GM19468 (cell line): ENCODE measurements at regions not wholly inside any gene's neighbourhood (a gene's known extent, or its start where the extent isn't known, plus 50 kb on each side); places are given as distances from the start of the nearest gene placed in this dataset.

ENCODE experiments used
- ATAC-seq: cut with Tn5 transposase; IDR thresholded peaks from one replicate; pipeline ENCODE4 v1.9.1; 2021; ENCODE audit warnings: mild to moderate bottlenecking, moderate library complexity, moderate number of reproducible peaks; ENCODE audit not compliant: unreplicated experiment; ENCODE audit errors: extremely low read depth

- ATAC-seq = no peak
Observed at GRCh38 chr11:91880660-91881059, 344.0 kb upstream of the FAT3 start.

DNA sequence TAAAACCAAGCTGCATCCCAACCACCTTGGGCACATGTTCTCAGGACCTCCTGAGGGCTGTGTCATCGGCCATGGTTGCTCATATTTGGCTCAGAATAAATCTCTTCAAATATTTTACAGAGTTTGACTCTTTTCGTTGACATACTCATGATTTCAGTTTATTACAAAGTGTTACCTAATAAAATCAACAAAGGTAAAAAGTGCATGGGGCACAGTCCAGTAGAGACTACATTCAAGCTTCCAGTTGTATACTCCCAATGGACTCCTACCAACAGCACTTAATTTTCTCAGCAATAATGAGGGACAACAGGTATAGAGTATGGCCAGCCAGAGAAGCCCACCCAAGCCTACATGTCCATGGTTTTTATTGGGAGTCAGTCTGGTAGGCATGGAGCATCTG is 347.9 kb upstream of the FAT3 start:
- no peak for ATAC-seq

DNA sequence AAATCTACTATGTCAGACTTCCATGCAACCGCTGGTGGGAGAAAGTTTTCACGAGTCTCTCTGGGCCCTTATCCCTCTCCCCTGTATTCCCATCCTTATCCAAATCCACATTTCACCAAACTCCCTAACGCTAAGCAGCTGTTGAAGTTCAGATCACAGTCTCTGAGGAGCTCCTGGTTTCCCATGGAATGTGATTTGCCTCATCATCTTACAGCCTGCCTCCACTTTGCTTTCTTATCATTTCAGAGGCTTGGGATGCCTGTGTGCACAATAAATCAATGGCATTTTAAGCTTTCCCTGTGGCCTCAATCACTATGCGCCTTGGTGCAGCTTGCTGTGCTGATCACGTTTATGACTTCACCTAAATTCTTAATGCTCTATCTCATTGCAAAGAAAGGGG is 352.4 kb upstream of the FAT3 start:
- ATAC-seq = no peak

GRCh38 chr11:91871791-91872190 is 352.8 kb upstream of the FAT3 start:
- ATAC-seq = no peak

DNA sequence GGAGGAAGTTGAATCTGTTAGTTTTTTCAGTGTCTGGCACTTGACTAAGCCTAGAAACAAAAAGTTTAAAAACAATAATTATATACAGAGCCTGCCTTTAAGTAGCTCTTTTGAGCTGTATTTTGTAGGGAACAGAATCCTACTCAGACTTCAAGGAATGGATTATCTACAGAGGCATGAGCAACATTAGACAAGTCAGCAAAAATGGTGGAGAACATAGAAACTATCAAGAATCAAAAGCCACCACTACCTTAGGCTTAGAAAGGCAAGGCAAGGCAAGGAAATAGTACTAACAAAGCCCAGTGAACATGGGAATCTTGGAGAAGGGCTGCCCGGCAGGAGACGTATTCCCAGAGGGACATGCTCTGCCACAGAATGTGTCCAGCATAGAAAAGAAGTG is 353.6 kb upstream of the FAT3 start:
- ATAC-seq = no peak

- ATAC-seq = no peak
Observed at GRCh38 chr11:91869686-91870085, 354.9 kb upstream of the FAT3 start.

DNA sequence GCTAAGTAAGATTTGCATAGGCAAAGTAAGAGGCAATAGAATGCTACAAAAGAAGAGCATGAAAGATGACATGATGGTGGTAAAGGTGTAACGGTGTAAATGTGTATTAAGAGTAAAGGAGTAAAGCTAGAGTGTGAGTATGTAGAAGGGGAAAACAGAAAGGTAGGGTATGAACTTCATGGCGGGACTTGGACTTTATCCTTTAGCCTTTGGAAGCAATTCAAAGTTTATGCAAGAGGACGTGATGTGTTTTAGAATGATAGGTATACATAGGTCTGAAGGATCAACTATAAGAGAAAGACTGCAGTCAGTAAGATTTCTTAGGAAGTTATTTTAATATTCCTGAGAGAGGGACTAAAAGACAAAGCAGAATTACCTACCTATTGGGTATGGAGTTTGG is 358.0 kb upstream of the FAT3 start:
- no peak for ATAC-seq

- no peak for ATAC-seq
Observed at GRCh38 chr11:91860661-91861060, 364.0 kb upstream of the FAT3 start.

GRCh38 chr11:91859666-91860065 is 365.0 kb upstream of the FAT3 start:
- no peak for ATAC-seq

- no peak for ATAC-seq
Observed at GRCh38 chr11:91857179-91857578, 367.4 kb upstream of the FAT3 start.

GRCh38 chr11:91854780-91855179 is 369.8 kb upstream of the FAT3 start:
- ATAC-seq = no peak

- no peak for ATAC-seq
Observed at GRCh38 chr11:91854171-91854570, 370.4 kb upstream of the FAT3 start.

GRCh38 chr11:91851908-91852307 is 372.7 kb upstream of the FAT3 start:
- ATAC-seq = no peak

- ATAC-seq = no peak
Observed at GRCh38 chr11:91850533-91851275, 373.9 kb upstream of the FAT3 start.

DNA sequence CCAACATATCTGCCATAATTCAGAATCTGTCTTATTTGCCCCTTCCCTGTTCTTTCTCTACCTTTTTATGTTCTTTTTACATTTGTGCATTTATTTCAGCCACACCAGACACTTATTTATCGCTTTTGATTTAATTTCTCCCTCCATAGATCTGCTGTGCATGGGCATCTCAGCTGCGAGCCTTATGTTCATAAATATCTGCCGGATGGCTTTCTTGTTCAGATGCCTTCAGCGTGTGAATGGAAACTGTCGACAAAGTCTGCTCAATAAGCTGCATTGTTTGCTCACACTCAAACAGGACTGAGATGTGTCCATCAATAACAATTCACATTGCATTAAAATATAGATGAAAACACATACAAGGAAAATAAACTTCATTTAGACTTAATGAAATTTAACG is 374.6 kb upstream of the FAT3 start:
- ATAC-seq = no peak

- ATAC-seq = no peak
Observed at GRCh38 chr11:91846649-91847048, 378.0 kb upstream of the FAT3 start.

DNA sequence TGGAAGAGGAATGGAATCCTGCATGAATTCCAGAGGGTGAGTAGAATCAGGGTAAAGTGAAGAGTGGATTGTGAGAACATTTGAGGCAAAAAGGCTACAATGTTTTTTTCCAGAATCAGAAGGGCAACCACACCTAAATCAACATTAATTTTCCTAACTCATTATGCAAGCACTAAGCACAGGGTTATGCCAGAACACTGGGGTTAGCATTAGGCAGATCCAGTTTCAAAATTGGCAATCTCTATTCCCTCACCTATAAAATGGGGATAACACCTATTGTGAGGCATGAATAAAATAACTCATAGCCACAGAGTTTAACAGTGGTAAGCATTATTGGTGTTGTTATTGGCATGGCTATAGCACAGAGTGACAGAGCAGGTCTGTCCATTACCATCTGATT is 378.6 kb upstream of the FAT3 start:
- no peak for ATAC-seq

DNA sequence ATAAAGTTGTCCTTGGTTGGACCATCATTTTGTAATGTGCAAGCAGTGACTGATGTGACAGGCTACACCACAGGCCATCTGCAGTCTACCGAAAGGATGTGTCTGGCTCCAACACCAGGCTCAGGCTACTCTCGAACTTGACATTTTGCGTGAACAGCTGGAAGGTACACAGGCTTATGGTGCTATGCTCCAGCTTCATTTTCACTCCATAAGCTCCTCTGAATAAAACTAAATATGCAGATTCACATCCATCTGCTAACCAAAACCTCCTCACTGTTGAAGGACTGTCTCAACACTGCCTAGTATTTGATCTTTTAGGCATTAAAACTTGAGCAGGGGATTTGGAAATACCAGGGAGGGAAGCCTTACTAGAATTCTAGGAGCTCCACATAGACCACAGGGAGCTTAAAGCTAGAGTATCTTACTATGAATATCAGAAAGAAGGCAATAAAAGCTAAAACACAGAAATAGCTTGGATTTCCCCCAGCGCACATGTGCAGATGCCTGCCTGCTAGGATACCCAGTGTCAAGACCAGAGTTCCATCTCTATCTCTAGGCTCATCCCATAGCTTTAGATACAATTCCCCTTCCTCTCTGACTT is 383.9 kb upstream of the FAT3 start:
- no peak for ATAC-seq

- ATAC-seq = no peak
Observed at GRCh38 chr11:91837411-91838330, 386.9 kb upstream of the FAT3 start.

- ATAC-seq = no peak
Observed at GRCh38 chr11:91835051-91835560, 389.5 kb upstream of the FAT3 start.

- no peak for ATAC-seq
Observed at GRCh38 chr11:91828901-91829300, 395.7 kb upstream of the FAT3 start.
